ENCODE measurements at regions not wholly inside any gene's neighbourhood (a gene's known extent, or its start where the extent isn't known, plus 50 kb on each side); places are given as distances from the start of the nearest gene placed in this dataset.

DNA sequence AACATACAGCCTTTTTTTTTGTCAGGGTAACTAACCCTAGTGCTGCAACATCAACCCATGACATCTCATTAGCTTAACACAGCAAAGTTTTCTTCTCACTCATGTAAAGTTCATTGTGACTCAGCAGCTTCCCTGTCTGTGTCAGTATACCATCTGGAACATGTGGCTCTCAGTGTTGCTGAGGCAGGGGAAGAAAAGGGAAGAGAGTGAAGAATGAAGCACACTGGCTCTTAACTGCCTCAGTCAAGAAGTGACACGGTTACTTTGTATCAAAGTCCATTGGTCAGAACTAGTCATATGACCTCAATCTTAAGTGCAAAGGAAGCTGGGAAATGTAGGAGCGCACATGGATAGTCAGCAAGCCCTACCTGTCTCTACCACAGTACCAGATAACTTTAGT is 185.0 kb upstream of the ELL2 start:
- H3K27me3 Mint-ChIP-seq: peaks cover 31% of the 10 kb centered on the region
- no peaks in the 10 kb centered on the region for H3K36me3 Mint-ChIP-seq (ENCODE audit: low read depth)
- H3K4me3 Mint-ChIP-seq: no peak overlapping the region
- DNase-seq (no peak), ATAC-seq (peak; percentile 57)
- peaks cover 2% of the 10 kb centered on the region for H3K4me1 Mint-ChIP-seq
- no peaks in the 10 kb centered on the region for H3K9me3 ChIP-seq (ENCODE audit: control insufficient read depth, low read length, poor library complexity, severe bottlenecking)
- no peak overlapping the region for H3K27ac Mint-ChIP-seq

DNA sequence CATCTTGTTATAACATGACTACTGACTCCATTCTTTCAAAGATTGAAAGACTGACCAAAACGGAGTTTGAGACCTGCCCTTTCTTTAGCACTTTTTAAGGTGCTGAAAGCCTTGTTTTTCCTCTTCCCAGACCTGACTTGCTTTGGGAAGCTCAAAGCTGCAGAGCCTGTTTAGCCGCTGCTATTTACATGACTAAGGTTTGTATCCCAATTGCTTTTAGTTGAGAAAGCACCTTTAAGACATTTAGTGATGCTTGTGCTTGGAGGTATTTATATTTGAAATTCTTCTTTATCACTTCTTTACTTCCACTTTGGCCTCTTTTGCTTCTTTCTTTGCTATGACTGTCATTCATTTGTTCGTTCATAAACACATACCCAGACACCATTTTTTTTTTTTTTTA is 182.6 kb upstream of the ELL2 start:
- no peak for DNase-seq
- Mint-ChIP-seq H3K4me3 (no peak overlapping the region), H3K4me1 (peaks cover 2% of the 10 kb centered on the region), H3K27ac (no peak overlapping the region), H3K27me3 (peaks cover 34% of the 10 kb centered on the region), H3K36me3 (ENCODE audit: low read depth) (no peaks in the 10 kb centered on the region)
- H3K9me3 ChIP-seq (ENCODE audit: control insufficient read depth, low read length, poor library complexity, severe bottlenecking): no peaks in the 10 kb centered on the region
- ATAC-seq: no peak

DNA sequence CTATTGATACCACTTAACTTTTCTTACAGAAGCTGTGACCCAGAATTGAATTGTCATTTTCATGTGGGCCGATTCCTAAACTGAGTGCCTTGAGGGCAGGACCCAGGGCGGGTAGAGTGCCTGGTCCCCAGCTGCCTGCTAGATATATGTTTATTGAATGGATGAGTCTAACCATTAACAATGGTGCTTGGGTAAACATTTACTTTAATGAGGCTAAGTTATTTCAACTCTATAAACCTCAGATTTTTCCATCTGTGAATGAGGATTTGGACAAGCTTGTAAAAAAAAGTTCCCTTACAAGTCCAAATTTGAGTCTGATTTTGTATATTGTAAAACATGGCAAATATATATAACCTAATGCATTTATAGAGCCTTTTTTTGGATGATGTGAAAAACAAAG is 181.8 kb upstream of the ELL2 start:
- Mint-ChIP-seq H3K4me3 (no peak overlapping the region), H3K36me3 (ENCODE audit: low read depth) (no peaks in the 10 kb centered on the region), H3K4me1 (peaks cover 2% of the 10 kb centered on the region), H3K27me3 (peaks cover 33% of the 10 kb centered on the region), H3K27ac (no peak overlapping the region)
- ATAC-seq (no peak), DNase-seq (no peak)
- H3K9me3 ChIP-seq (ENCODE audit: control insufficient read depth, low read length, poor library complexity, severe bottlenecking): no peaks in the 10 kb centered on the region

- Mint-ChIP-seq H3K4me3 (no peak overlapping the region), H3K36me3 (ENCODE audit: low read depth) (no peaks in the 10 kb centered on the region), H3K27me3 (peaks cover 27% of the 10 kb centered on the region), H3K4me1 (peaks cover 2% of the 10 kb centered on the region), H3K27ac (no peak overlapping the region)
- DNase-seq: no peak
- ATAC-seq: no peak
- H3K9me3 ChIP-seq (ENCODE audit: control insufficient read depth, low read length, poor library complexity, severe bottlenecking): no peaks in the 10 kb centered on the region
Measured at GRCh38 chr5:96142786-96143434, 181.3 kb upstream of the ELL2 start.

GRCh38 chr5:96142184-96142781 is 180.6 kb upstream of the ELL2 start:
- peaks cover 27% of the 10 kb centered on the region for H3K27me3 Mint-ChIP-seq
- no peak overlapping the region for H3K27ac Mint-ChIP-seq
- DNase-seq (no peak), ATAC-seq (no peak)
- H3K4me3 Mint-ChIP-seq: no peak overlapping the region
- peaks cover 2% of the 10 kb centered on the region for H3K4me1 Mint-ChIP-seq
- H3K36me3 Mint-ChIP-seq (ENCODE audit: low read depth): no peaks in the 10 kb centered on the region
- no peaks in the 10 kb centered on the region for H3K9me3 ChIP-seq (ENCODE audit: control insufficient read depth, low read length, poor library complexity, severe bottlenecking)

DNA sequence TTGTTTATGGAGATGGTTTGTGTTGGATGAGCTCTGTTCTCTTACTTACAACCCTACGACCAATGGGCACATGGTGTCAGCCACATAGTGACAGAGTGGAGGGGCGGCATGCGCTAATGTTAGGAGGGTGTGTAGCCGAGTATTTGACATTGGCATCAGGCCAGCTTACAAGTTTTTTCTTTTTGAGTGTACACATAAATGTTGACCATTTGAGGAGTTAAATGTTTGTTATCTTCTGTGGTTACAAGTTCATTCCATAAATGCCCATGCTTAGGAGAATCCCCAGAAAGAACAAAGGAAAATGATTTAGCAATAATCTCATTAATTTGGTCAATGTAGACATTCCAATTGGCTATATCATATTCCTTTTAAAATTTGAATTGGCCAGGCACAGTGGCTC is 180.1 kb upstream of the ELL2 start:
- DNase-seq: no peak
- no peaks in the 10 kb centered on the region for H3K36me3 Mint-ChIP-seq (ENCODE audit: low read depth)
- H3K4me3 Mint-ChIP-seq: no peak overlapping the region
- H3K27ac Mint-ChIP-seq: no peak overlapping the region
- peaks cover 27% of the 10 kb centered on the region for H3K27me3 Mint-ChIP-seq
- no peak for ATAC-seq
- no peaks in the 10 kb centered on the region for H3K9me3 ChIP-seq (ENCODE audit: control insufficient read depth, low read length, poor library complexity, severe bottlenecking)
- peaks cover 2% of the 10 kb centered on the region for H3K4me1 Mint-ChIP-seq

GRCh38 chr5:96140496-96140895 is 178.8 kb upstream of the ELL2 start:
- H3K36me3 Mint-ChIP-seq (ENCODE audit: low read depth): no peaks in the 10 kb centered on the region

DNA sequence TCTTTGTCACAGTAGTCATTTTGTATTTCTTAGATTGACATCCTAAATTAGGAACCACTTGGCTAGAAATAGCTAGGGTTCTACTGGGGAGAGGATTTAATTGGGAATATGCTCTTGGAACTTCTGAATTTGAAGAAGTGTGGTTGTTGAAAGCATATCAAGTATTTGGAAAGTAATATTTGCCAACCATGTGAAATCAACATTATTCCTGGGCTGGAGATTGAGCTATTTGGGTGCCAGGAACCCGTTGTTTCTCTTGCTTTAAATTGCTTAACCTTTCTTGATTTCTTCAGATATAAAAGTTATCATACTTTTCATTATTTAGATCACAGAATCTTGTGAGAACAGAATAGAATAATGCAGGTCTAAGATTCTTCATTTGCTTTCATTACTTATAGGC is 178.4 kb upstream of the ELL2 start:
- H3K36me3 Mint-ChIP-seq (ENCODE audit: low read depth): no peaks in the 10 kb centered on the region
- H3K4me3 Mint-ChIP-seq: no peak overlapping the region
- H3K9me3 ChIP-seq (ENCODE audit: control insufficient read depth, low read length, poor library complexity, severe bottlenecking): no peaks in the 10 kb centered on the region
- peaks cover 2% of the 10 kb centered on the region for H3K4me1 Mint-ChIP-seq
- no peak for DNase-seq
- no peak overlapping the region for H3K27ac Mint-ChIP-seq
- H3K27me3 Mint-ChIP-seq: peaks cover 27% of the 10 kb centered on the region
- no peak for ATAC-seq

More at GRCh38 chr5:96140496-96140895, 178.8 kb upstream of the ELL2 start:
- DNase-seq (no peak), ATAC-seq (no peak)
- Mint-ChIP-seq H3K27ac (no peak overlapping the region), H3K4me1 (peaks cover 2% of the 10 kb centered on the region), H3K27me3 (peaks cover 27% of the 10 kb centered on the region), H3K4me3 (no peak overlapping the region)
- no peaks in the 10 kb centered on the region for H3K9me3 ChIP-seq (ENCODE audit: control insufficient read depth, low read length, poor library complexity, severe bottlenecking)

- no peak overlapping the region for H3K4me3 Mint-ChIP-seq
- no peak overlapping the region for H3K27ac Mint-ChIP-seq
- H3K27me3 Mint-ChIP-seq: peaks cover 10% of the 10 kb centered on the region
- ATAC-seq (no peak), DNase-seq (no peak)
- no peaks in the 10 kb centered on the region for H3K4me1 Mint-ChIP-seq
- no peaks in the 10 kb centered on the region for H3K9me3 ChIP-seq (ENCODE audit: control insufficient read depth, low read length, poor library complexity, severe bottlenecking)
- no peaks in the 10 kb centered on the region for H3K36me3 Mint-ChIP-seq (ENCODE audit: low read depth)
Measured at GRCh38 chr5:96134886-96135285, 173.2 kb upstream of the ELL2 start.

DNA sequence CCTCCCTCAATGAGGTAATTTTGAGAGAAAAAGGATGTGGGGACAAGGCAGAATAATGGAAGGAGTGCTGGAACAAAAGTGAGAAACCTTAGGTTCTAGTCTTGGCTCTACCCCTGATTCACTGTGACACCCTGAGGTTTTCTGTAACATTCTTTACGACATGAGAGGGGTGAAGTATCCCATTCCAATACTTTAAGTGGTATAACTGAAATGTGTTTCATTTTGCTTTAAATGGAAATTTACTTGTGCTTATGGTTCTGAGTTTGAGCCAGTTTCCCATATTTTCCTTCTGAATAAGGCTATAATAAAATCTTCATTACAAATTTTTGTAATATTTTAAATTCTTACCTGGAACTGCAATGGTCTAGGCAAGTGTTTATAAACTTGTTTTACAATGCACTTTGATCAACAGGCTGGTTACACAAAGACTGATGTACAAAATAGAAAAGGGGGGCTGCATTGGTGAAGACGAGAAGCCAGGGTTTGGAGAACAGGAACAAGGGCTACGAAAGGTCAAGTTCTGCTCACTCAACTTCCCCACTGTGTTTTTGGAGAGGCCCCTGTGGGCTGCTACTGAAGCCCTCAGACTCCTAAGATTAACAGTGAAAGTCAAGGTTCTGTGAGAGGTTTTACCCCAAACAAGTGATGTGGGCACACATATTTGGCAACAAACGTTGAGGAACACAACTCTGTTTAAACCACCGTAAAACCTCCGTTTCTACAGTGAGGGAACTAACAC is 171.9 kb upstream of the ELL2 start:
- Mint-ChIP-seq H3K27ac (no peak overlapping the region), H3K4me3 (no peak overlapping the region), H3K27me3 (peaks cover 8% of the 10 kb centered on the region), H3K4me1 (no peaks in the 10 kb centered on the region), H3K36me3 (ENCODE audit: low read depth) (no peaks in the 10 kb centered on the region)
- no peaks in the 10 kb centered on the region for H3K9me3 ChIP-seq (ENCODE audit: control insufficient read depth, low read length, poor library complexity, severe bottlenecking)
- ATAC-seq (no peak), DNase-seq (no peak)

DNA sequence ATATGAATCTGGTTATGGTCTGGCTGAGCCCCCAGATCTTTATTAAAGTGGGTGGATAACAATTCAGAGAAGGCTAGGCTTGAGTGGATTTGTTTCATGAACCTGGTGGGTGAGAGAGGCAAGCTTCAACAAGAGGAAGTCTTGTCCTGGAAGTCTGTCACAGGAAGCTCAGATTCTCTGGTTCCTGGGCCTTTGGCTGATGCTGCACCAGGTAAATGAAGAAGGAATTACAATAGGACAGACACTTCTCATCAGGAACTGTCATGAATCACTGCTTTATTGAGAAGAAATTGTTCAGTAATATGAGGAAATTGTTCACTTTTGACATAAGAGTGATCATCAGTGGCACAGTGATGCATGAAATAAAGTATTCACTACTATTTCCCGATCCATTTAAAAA is 167.6 kb upstream of the ELL2 start:
- Mint-ChIP-seq H3K4me3 (no peak overlapping the region), H3K36me3 (ENCODE audit: low read depth) (no peaks in the 10 kb centered on the region), H3K27ac (no peak overlapping the region), H3K27me3 (peaks cover 17% of the 10 kb centered on the region), H3K4me1 (peaks cover 2% of the 10 kb centered on the region)
- DNase-seq (no peak), ATAC-seq (no peak)
- no peaks in the 10 kb centered on the region for H3K9me3 ChIP-seq (ENCODE audit: control insufficient read depth, low read length, poor library complexity, severe bottlenecking)

DNA sequence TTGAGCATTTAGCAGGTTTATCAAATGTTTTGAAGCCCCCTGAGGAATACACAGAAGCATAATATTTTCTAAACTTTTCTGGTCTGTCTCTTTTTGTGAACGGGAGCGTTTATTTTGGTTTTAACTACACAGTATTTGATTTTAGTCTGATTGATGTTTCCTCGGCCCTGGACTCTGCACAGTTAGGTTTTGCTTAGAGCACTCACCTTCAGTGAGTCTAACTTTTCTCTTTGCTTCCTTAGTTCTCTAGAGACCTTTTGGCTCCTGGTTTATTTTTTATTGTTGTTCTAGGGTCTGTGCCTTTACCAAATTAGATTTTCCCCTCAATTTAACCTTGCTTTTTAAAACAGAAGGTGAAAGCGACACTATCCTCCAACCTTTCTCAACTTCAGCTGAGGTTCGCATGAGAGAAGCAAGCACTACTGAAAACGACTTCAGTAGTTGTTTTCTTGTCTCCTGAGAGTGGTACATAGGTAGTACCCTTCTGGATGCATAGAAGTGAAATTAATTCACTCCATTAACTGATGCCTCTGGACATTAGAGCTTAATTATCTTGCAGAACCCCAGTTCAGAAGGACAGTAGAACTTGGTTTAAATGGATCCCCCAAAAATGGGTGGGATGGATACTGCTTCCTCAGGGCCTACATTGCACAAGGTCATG is 166.7 kb upstream of the ELL2 start:
- Mint-ChIP-seq H3K4me3 (no peak overlapping the region), H3K27me3 (peaks cover 23% of the 10 kb centered on the region), H3K36me3 (ENCODE audit: low read depth) (no peaks in the 10 kb centered on the region), H3K4me1 (peaks cover 2% of the 10 kb centered on the region), H3K27ac (no peak overlapping the region)
- no peaks in the 10 kb centered on the region for H3K9me3 ChIP-seq (ENCODE audit: control insufficient read depth, low read length, poor library complexity, severe bottlenecking)
- DNase-seq (no peak), ATAC-seq (no peak)

DNA sequence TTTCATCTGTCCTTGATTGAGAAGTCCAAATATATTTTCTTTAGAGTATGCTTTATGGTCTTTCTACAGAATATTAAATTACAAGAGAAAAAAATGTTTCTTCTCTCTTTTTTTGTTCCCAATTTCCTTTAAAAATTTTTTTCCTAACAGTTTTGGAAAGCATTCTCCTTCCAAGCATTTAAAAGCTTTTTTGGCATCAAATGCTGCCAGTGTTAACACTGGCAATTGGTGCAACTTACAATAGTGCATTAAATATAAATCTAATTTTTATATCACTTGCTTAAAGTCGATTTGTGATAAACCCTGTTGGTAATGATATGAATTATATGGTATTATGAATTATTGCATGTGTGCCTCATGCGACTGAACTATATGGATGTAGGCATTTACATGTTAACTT is 165.9 kb upstream of the ELL2 start:
- H3K9me3 ChIP-seq (ENCODE audit: control insufficient read depth, low read length, poor library complexity, severe bottlenecking): no peaks in the 10 kb centered on the region
- H3K27me3 Mint-ChIP-seq: peaks cover 16% of the 10 kb centered on the region
- H3K27ac Mint-ChIP-seq: no peak overlapping the region
- no peaks in the 10 kb centered on the region for H3K36me3 Mint-ChIP-seq (ENCODE audit: low read depth)
- ATAC-seq (no peak), DNase-seq (no peak)
- H3K4me1 Mint-ChIP-seq: peaks cover 2% of the 10 kb centered on the region
- no peak overlapping the region for H3K4me3 Mint-ChIP-seq
